IPS-18c (cell line): ENCODE measurements at regions not wholly inside any gene's neighbourhood (a gene's known extent, or its start where the extent isn't known, plus 50 kb on each side); places are given as distances from the start of the nearest gene placed in this dataset.

ENCODE experiments used
- H3K4me3 ChIP-seq: 2 replicates; pipeline ENCODE4 v1.7.0; 2013; ENCODE audit warnings: low read depth, mild to moderate bottlenecking, low read length, moderate library complexity; ENCODE audit not compliant: insufficient read depth
- H3K9me3 ChIP-seq: one replicate; pipeline ENCODE4 v1.6.1; 2013; ENCODE audit warnings: mild to moderate bottlenecking, low read length, moderate library complexity; ENCODE audit not compliant: control insufficient read depth, insufficient read depth

DNA sequence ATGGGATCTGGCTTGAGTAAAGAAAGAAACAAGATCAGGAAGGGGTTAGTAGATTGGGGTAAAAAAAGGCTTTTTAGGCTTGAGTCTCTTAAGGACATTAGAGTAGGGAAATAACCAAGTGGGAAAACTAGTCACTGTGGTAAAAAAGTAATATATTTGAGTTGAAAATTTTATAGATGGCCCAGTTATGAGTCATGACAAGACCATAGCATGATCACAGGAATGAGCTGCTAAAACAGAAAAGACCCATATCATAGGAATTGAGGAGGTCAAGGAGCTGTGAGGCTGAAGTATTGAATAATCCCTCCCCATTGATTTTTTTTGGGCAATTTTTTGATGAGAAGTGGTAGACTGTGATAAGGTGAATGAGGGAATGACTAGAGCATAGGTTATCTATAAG, 69.2 kb upstream of the TBC1D5 start:
- no peak overlapping the region for H3K4me3 ChIP-seq
- no peaks in the 10 kb centered on the region for H3K9me3 ChIP-seq

DNA sequence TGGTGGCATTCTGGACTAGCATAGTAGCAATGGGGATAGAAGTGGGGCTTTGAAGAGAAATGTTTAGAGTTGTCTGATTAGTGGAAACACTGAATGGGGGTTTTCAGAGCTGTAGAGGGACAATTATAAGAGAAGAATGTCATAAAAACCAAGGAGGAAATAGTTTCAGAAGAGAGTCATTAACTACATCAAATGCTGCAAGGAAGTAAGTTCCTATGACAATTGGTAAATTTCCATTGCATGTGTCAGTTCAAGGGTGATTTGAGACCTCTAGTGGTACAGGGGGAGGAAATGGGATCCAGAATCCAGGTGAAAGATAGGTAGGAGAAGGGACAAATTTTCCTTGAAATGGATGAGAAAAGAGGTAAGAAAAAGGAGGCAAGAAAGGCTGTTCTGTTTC, 68.3 kb upstream of the TBC1D5 start:
- H3K4me3 ChIP-seq = no peak overlapping the region
- H3K9me3 ChIP-seq = no peaks in the 10 kb centered on the region

DNA sequence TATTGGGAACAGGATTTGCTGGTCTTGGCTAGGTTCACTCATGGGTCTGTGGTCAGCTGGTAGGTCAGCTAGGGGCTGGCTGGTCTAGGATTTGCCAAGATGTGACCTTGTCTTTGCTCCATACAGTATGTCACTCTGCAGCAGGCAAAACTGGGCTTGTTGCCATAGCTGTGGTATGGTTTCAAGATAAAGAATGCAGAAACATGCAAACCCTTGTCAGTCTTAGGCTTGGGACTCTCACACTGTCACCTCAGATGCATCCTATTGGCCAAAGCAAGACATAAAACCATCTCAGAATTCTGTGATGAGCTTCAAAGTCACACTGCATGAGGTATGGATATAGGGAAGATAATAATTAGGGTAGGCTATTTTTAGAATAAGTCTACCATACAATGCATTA, 66.6 kb upstream of the TBC1D5 start:
- Histone ChIP-seq H3K9me3 (no peaks in the 10 kb centered on the region), H3K4me3 (no peak overlapping the region)

DNA sequence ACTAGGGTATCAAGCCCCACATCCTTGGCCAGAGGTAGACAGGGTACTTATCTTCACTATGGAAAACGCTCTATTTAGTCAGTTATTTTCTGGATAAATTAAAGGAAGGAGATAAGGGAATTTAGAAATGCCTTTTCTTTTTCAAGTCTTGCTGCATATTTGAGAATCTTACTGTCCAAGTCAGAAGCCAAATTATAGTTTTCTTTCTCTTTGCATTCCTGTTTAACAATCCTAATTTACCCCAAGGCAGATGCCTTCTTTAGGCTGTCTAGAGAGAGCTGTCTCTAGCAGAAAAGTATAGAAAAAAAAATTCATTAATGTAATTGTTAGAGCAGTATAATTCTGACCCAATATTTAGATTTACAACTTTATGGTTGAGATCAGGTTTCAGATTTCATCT, 64.4 kb upstream of the TBC1D5 start:
- Histone ChIP-seq H3K4me3 (no peak overlapping the region), H3K9me3 (no peaks in the 10 kb centered on the region)

DNA sequence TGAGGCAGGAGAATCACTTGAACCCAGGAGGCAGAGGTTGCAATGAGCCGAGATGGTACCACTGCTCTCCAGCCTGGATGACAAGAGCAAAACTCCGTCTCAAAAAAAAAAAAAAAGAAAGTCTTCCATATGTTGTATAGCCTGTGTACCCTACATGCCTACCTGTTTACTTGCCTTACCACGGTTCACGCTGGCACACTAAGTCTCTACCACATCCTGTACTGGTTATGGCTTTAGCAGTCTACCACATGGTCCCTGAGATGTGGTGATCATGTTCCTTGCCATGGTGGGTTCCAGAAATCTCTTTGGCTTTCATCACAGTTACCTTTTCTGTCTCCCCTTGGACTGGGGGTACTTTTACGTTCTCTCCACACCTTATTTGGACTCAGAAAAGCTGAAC, 63.8 kb upstream of the TBC1D5 start:
- no peak overlapping the region for H3K4me3 ChIP-seq
- H3K9me3 ChIP-seq = no peaks in the 10 kb centered on the region

DNA sequence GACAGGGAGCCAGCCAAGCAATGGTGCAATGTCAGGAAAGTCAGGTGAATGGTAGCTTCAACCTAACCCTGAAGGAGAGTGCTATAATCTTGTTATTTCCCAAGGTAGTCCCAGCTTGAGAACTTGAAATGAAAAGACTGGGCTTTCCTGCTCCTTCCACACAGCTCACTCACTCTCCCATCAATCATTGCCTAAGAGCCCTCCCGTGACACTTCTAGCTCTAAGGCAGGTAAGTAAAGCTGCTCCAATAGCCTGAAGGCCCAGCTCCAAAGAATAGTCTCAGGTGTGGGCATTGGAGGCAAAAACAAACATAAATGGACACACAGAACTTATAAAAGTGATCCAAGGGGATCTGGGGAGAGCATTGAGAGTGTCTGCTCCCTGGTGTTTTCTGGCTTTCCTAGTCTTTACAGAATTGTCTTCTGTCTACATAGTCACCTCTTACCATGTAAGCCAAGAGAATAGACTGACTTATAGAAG, 63.1 kb upstream of the TBC1D5 start:
- H3K9me3 ChIP-seq = no peaks in the 10 kb centered on the region
- no peak overlapping the region for H3K4me3 ChIP-seq

DNA sequence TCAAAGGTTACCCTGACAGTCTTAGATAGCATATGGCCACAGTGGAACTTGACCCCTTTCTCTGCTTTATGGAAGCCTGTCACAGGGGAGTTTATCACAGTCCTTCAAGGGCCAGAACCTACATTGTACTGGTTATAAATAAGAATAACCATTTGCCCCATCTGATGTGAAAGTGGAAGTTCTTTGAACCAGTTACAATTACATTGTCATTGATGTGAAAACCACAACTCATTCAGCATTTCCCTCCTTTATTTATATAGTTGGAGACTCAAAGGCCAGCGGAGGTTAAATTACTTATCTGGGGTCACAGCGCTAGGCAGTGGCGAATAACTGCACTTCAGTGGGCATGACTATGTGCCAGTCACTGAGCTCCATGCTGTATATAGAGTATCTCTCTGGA, 60.5 kb upstream of the TBC1D5 start:
- no peaks in the 10 kb centered on the region for H3K9me3 ChIP-seq
- no peak overlapping the region for H3K4me3 ChIP-seq

DNA sequence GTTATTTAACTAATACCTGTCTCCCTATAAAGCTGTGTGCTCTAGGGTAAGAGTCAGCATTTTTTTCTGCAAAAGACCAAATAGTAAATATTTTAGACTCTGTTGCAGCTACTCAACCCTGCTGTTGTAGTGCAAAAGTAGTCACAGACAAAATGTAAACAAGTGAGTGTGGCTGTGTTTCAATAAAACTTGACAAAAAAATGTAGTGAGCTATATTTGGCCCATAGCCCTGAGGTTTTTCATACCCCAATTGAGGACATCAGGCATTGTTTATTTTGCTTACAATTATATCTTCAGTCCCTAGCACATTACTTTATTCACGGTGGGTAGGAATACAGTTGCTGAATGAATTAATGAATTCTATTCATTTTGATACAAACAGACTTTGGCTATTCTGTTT, 58.7 kb upstream of the TBC1D5 start:
- Histone ChIP-seq H3K9me3 (no peaks in the 10 kb centered on the region), H3K4me3 (no peak overlapping the region)

DNA sequence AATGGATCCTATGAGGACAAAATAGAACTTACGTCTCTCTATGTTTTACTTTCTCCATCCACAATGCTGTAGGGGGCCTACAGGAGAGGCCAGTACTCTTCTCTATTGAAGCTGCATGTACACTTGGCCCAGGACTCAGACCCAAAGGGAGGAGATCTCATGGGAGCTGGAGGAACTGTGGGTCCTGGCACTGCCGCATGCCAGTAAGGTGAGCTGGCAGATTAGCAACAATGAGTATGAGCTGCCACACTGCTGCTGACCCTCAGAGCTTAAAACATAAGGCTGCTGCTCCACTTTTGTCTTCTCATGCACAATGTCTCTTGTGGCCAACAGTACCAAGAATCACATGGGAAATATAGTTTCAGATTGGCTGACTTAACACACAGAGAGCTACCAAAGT, 57.8 kb upstream of the TBC1D5 start:
- Histone ChIP-seq H3K9me3 (no peaks in the 10 kb centered on the region), H3K4me3 (no peak overlapping the region)

DNA sequence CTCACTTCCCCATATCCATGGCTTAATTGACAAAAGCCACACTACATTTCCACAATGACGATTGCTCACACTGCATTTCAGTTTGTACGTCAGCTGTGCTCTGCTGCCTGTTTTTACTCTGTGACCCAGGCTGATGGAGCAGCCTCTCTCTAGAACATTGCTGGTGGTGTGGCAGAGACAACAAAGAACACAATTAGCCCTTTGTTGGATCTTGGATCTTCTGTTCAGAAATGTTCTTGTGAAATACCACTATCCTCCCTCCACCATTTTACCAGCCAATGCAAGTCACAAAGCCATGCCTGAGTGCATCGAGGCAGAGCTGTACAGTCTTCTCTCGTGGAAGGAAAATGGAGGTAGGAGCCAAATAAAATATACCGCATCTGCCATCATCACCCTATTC, 56.9 kb upstream of the TBC1D5 start:
- Histone ChIP-seq H3K9me3 (no peaks in the 10 kb centered on the region), H3K4me3 (no peak overlapping the region)

DNA sequence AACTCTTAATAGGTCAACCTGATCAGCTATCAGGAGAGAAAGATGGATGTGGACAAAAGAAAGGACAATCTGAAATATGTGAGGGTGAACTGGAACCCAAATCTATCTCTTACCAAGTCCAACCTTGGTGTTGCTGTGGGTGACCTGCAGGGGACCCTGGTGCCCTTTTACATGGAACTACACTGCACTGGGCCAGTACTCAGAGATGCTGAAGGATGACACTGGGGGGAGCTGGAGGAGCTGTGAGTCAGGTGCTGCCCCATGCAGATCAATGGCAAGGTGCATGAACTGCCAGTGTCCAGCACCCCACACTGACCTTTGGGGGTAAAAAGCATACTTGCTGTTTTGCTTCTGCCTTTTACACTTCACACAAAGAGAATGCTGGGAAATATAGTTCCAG, 55.6 kb upstream of the TBC1D5 start:
- H3K9me3 ChIP-seq = peaks cover 2% of the 10 kb centered on the region
- no peak overlapping the region for H3K4me3 ChIP-seq

DNA sequence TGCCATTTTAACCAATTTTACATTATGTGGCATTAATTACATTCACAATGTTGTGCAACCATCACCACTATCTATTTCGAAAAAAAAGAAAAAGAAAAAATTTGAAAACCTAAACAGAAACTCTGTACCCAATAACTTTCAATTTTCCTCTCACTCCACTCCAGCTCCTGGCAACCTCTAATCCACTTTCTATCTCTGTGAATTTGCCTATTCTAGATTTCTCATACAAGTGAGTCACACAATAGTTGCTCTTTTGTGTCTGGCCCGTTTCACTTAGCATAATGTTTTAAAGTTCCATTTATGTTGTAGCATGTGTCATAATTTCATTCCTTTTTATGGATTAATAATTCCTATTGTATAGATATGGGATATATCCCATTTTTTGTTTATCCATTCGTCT, 53.3 kb upstream of the TBC1D5 start:
- H3K4me3 ChIP-seq = no peak overlapping the region
- peaks cover 2% of the 10 kb centered on the region for H3K9me3 ChIP-seq

DNA sequence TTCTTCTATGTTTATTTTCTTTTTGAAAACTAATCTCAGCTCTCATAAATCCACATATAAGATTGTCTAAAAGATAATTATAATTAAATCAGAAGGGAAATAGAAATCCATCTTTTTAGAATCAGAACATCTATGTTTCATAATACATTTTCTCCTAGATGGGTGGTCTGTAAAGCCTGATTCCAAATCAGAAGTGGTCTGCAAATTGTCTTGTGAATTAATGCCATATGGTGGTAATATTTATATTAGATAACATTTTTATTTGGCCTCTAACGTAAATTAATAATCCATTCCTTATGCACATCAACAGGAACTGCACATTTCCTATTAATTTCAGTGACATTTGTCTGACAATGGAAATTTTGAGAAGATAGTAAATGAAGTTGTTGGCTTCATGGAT, 52.8 kb upstream of the TBC1D5 start:
- Histone ChIP-seq H3K9me3 (peaks cover 2% of the 10 kb centered on the region), H3K4me3 (no peak overlapping the region)

DNA sequence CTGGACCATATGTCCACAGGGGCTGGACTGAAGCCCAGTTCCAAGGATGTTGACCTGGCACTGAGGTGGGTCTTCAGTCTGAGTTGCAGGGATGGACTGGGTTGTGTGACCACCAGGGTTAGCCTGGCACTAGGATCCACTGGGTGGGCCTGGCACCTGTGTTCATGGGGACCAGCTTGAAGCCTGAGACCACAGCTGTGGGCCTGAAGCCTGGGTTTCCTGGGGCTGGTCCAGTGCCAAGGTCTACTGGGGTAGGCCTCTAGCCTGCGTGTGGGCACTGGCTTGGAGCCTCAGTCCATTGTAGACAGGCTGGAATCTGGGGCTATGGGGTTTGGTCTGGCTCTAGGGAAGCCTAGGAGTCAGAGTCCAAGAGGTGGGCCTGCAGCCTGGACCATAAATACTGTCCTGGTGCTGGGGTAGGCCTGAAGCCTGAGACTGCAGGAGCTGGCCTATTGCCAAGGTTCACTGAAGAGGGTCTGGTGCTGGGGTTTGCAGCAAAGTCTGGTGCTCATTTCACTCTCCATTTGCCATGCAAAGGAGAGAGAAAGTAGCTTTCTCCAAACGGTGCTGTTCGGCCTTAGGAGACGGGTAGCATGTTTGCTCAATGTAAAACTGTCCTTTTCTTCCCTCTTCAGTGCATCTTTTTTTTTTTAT, 51.2 kb upstream of the TBC1D5 start:
- no peak overlapping the region for H3K4me3 ChIP-seq

More for the DNA sequence above, 51.2 kb upstream of the TBC1D5 start:
- peaks cover 2% of the 10 kb centered on the region for H3K9me3 ChIP-seq
